Natural killer cell treated with Interleukin-12 subunit alpha and Interleukin-12 subunit beta and Interleukin-15 and Interleukin-18, amount 100 ng/mL, for 72 hours (primary cell): ENCODE measurements at regions not wholly inside any gene's neighbourhood (a gene's known extent, or its start where the extent isn't known, plus 50 kb on each side); places are given as distances from the start of the nearest gene placed in this dataset.

Experiments
- ATAC-seq, 2 donors: fragments of 150-1000 bp; cut with Tn5 transposase in 1 of 2; sonication (Bioruptor Pico), chemical (Tn5 transposase) in 1 of 2; 2 replicates each; pipeline ENCODE4 v1.10.0; 2021
- DNase-seq: peaks from one replicate; pipeline ENCODE4 v3.0.0; 2022; ENCODE audit warnings: low spot score
- H3K27ac Mint-ChIP-seq, 2 donors: 1 replicate in 1 of 2; 2 replicates in 1 of 2; pipeline ENCODE4 v1.8.0; 2022; ENCODE audit warnings: mixed read lengths in 2 of 2, mild to moderate bottlenecking in 1 of 2, moderate library complexity in 1 of 2
- H3K27me3 Mint-ChIP-seq, 2 donors: 1 replicate in 1 of 2; 2 replicates in 1 of 2; pipeline ENCODE4 v1.8.0; 2022; ENCODE audit warnings: mixed read lengths in 2 of 2
- H3K36me3 Mint-ChIP-seq: one replicate; pipeline ENCODE4 v1.8.0; 2022; ENCODE audit warnings: mixed read lengths
- H3K4me1 Mint-ChIP-seq, 2 donors: 1 replicate in 1 of 2; 2 replicates in 1 of 2; pipeline ENCODE4 v1.8.0; 2022; ENCODE audit warnings: low read depth in 2 of 2, mixed read lengths in 2 of 2, mild to moderate bottlenecking in 1 of 2
- H3K4me3 Mint-ChIP-seq: one replicate; pipeline ENCODE4 v1.8.0; 2022; ENCODE audit warnings: mixed read lengths
- H3K9me3 Mint-ChIP-seq: 2 replicates; pipeline ENCODE4 v1.8.0; 2022; ENCODE audit warnings: mixed read lengths

GRCh38 chr9:107945961-107946360 lies 456.4 kb upstream of the KLF4 start:
- ATAC-seq (no peak), DNase-seq (no peak)
- Mint-ChIP-seq H3K36me3 (peaks cover 6% of the 10 kb centered on the region), H3K4me1 (no peaks in the 10 kb centered on the region), H3K27me3 (no peaks in the 10 kb centered on the region), H3K27ac (no peak overlapping the region), H3K9me3 (peaks cover 28% of the 10 kb centered on the region), H3K4me3 (no peak overlapping the region)

- Mint-ChIP-seq H3K36me3 (peaks cover 6% of the 10 kb centered on the region), H3K4me1 (no peaks in the 10 kb centered on the region), H3K27me3 (no peaks in the 10 kb centered on the region), H3K9me3 (peaks cover 30% of the 10 kb centered on the region), H3K4me3 (no peak overlapping the region), H3K27ac (no peak overlapping the region)
- ATAC-seq (no peak), DNase-seq (no peak)
Measured at GRCh38 chr9:107945493-107945892, 455.9 kb upstream of the KLF4 start.

GRCh38 chr9:107944387-107944786 lies 454.8 kb upstream of the KLF4 start:
- Mint-ChIP-seq H3K36me3 (no peaks in the 10 kb centered on the region), H3K4me1 (no peaks in the 10 kb centered on the region), H3K27ac (no peak overlapping the region), H3K9me3 (peaks cover 27% of the 10 kb centered on the region), H3K4me3 (no peak overlapping the region), H3K27me3 (no peaks in the 10 kb centered on the region)
- no peak for ATAC-seq
- no peak for DNase-seq

GRCh38 chr9:107943901-107944300 lies 454.3 kb upstream of the KLF4 start:
- H3K4me1 Mint-ChIP-seq = no peaks in the 10 kb centered on the region
- DNase-seq (no peak), ATAC-seq (no peak)
- H3K9me3 Mint-ChIP-seq = peaks cover 27% of the 10 kb centered on the region
- H3K36me3 Mint-ChIP-seq = no peaks in the 10 kb centered on the region
- no peaks in the 10 kb centered on the region for H3K27me3 Mint-ChIP-seq
- no peak overlapping the region for H3K27ac Mint-ChIP-seq
- H3K4me3 Mint-ChIP-seq = no peak overlapping the region

- Mint-ChIP-seq H3K27me3 (no peaks in the 10 kb centered on the region), H3K36me3 (no peaks in the 10 kb centered on the region), H3K4me3 (no peak overlapping the region), H3K27ac (no peak overlapping the region), H3K9me3 (peaks cover 24% of the 10 kb centered on the region), H3K4me1 (no peaks in the 10 kb centered on the region)
- DNase-seq (no peak), ATAC-seq (no peak)
Measured at GRCh38 chr9:107942856-107943255, 453.3 kb upstream of the KLF4 start.

- no peak overlapping the region for H3K27ac Mint-ChIP-seq
- no peak overlapping the region for H3K4me3 Mint-ChIP-seq
- no peak for ATAC-seq
- peaks cover 24% of the 10 kb centered on the region for H3K9me3 Mint-ChIP-seq
- DNase-seq = no peak
- H3K4me1 Mint-ChIP-seq = no peaks in the 10 kb centered on the region
- H3K36me3 Mint-ChIP-seq = no peaks in the 10 kb centered on the region
- no peaks in the 10 kb centered on the region for H3K27me3 Mint-ChIP-seq
Measured at GRCh38 chr9:107942291-107942690, 452.7 kb upstream of the KLF4 start.

GRCh38 chr9:107940616-107941595 lies 451.3 kb upstream of the KLF4 start:
- H3K4me3 Mint-ChIP-seq = no peak overlapping the region
- H3K4me1 Mint-ChIP-seq = no peaks in the 10 kb centered on the region
- H3K9me3 Mint-ChIP-seq = peaks cover 24% of the 10 kb centered on the region
- H3K36me3 Mint-ChIP-seq = no peaks in the 10 kb centered on the region
- no peak overlapping the region for H3K27ac Mint-ChIP-seq
- DNase-seq (no peak), ATAC-seq (no peak)
- no peaks in the 10 kb centered on the region for H3K27me3 Mint-ChIP-seq

GRCh38 chr9:107938801-107939386 lies 449.3 kb upstream of the KLF4 start:
- ATAC-seq (no peak), DNase-seq (no peak)
- no peaks in the 10 kb centered on the region for H3K4me1 Mint-ChIP-seq
- no peak overlapping the region for H3K27ac Mint-ChIP-seq
- H3K27me3 Mint-ChIP-seq = no peaks in the 10 kb centered on the region
- H3K36me3 Mint-ChIP-seq = no peaks in the 10 kb centered on the region
- peaks cover 18% of the 10 kb centered on the region for H3K9me3 Mint-ChIP-seq
- no peak overlapping the region for H3K4me3 Mint-ChIP-seq

- H3K4me1 Mint-ChIP-seq = no peaks in the 10 kb centered on the region
- no peaks in the 10 kb centered on the region for H3K27me3 Mint-ChIP-seq
- H3K27ac Mint-ChIP-seq = no peak overlapping the region
- DNase-seq (no peak), ATAC-seq (no peak)
- no peak overlapping the region for H3K4me3 Mint-ChIP-seq
- H3K9me3 Mint-ChIP-seq = peaks cover 2% of the 10 kb centered on the region
- no peaks in the 10 kb centered on the region for H3K36me3 Mint-ChIP-seq
Measured at GRCh38 chr9:107935931-107936330, 446.4 kb upstream of the KLF4 start.

GRCh38 chr9:107933516-107933915 lies 443.9 kb upstream of the KLF4 start:
- ATAC-seq (no peak), DNase-seq (no peak)
- Mint-ChIP-seq H3K27me3 (no peaks in the 10 kb centered on the region), H3K9me3 (no peaks in the 10 kb centered on the region), H3K36me3 (no peaks in the 10 kb centered on the region), H3K4me3 (no peak overlapping the region), H3K4me1 (no peaks in the 10 kb centered on the region), H3K27ac (no peak overlapping the region)

- H3K4me1 Mint-ChIP-seq = no peaks in the 10 kb centered on the region
- H3K27ac Mint-ChIP-seq = no peak overlapping the region
- H3K27me3 Mint-ChIP-seq = no peaks in the 10 kb centered on the region
- ATAC-seq = no peak
- DNase-seq = no peak
- no peak overlapping the region for H3K4me3 Mint-ChIP-seq
- H3K36me3 Mint-ChIP-seq = no peaks in the 10 kb centered on the region
- H3K9me3 Mint-ChIP-seq = no peaks in the 10 kb centered on the region
Measured at GRCh38 chr9:107933097-107933496, 443.5 kb upstream of the KLF4 start.

- Mint-ChIP-seq H3K4me3 (no peak overlapping the region), H3K27ac (no peak overlapping the region), H3K4me1 (no peaks in the 10 kb centered on the region), H3K9me3 (no peaks in the 10 kb centered on the region), H3K36me3 (no peaks in the 10 kb centered on the region), H3K27me3 (no peaks in the 10 kb centered on the region)
- DNase-seq (no peak), ATAC-seq (no peak)
Measured at GRCh38 chr9:107932601-107933000, 443.0 kb upstream of the KLF4 start.

GRCh38 chr9:107932046-107932445 lies 442.5 kb upstream of the KLF4 start:
- Mint-ChIP-seq H3K4me1 (no peaks in the 10 kb centered on the region), H3K36me3 (no peaks in the 10 kb centered on the region), H3K27ac (no peak overlapping the region), H3K4me3 (no peak overlapping the region), H3K27me3 (no peaks in the 10 kb centered on the region), H3K9me3 (no peaks in the 10 kb centered on the region)
- ATAC-seq (no peak), DNase-seq (no peak)

GRCh38 chr9:107931071-107931715 lies 441.6 kb upstream of the KLF4 start:
- ATAC-seq (no peak), DNase-seq (no peak)
- H3K9me3 Mint-ChIP-seq = no peaks in the 10 kb centered on the region
- H3K4me3 Mint-ChIP-seq = no peak overlapping the region
- no peaks in the 10 kb centered on the region for H3K4me1 Mint-ChIP-seq
- H3K27ac Mint-ChIP-seq = no peak overlapping the region
- no peaks in the 10 kb centered on the region for H3K27me3 Mint-ChIP-seq
- H3K36me3 Mint-ChIP-seq = no peaks in the 10 kb centered on the region
